ENCODE measurements at regions not wholly inside any gene's neighbourhood (a gene's known extent, or its start where the extent isn't known, plus 50 kb on each side); places are given as distances from the start of the nearest gene placed in this dataset.

GRCh38 chr11:11135820-11136476 lies 217.1 kb downstream of the CSNK2A3 start:
- H3K27ac ChIP-seq (ENCODE audit: low read length): no peak overlapping the region

GRCh38 chr11:11129118-11129517 lies 223.9 kb downstream of the CSNK2A3 start:
- H3K4me3 ChIP-seq (ENCODE audit: low read length in 2 of 2): no peak overlapping the region
- no peak overlapping the region for H3K9ac ChIP-seq (ENCODE audit: low read length in 2 of 2)
- no peaks in the 10 kb centered on the region for H3K9me3 ChIP-seq (ENCODE audit: control insufficient read depth in 2 of 2, low read length in 2 of 2)
- H3K27ac ChIP-seq (ENCODE audit: low read length): no peak overlapping the region
- H3K4me1 ChIP-seq (ENCODE audit: control insufficient read depth, insufficient read depth, low read length): no peaks in the 10 kb centered on the region
- H3K27me3 ChIP-seq (ENCODE audit: control insufficient read depth in 1 of 2, insufficient read depth in 2 of 2, low read length in 2 of 2): no peaks in the 10 kb centered on the region
- no peaks in the 10 kb centered on the region for H3K36me3 ChIP-seq (ENCODE audit: control insufficient read depth in 2 of 2, insufficient read depth in 2 of 2, low read length in 2 of 2)

More at GRCh38 chr11:11135820-11136476, 217.1 kb downstream of the CSNK2A3 start:
- Histone ChIP-seq H3K9me3 (ENCODE audit: control insufficient read depth in 2 of 2, low read length in 2 of 2) (no peaks in the 10 kb centered on the region), H3K4me3 (ENCODE audit: low read length in 2 of 2) (no peak overlapping the region), H3K27me3 (ENCODE audit: control insufficient read depth in 1 of 2, insufficient read depth in 2 of 2, low read length in 2 of 2) (no peaks in the 10 kb centered on the region), H3K4me1 (ENCODE audit: control insufficient read depth, insufficient read depth, low read length) (no peaks in the 10 kb centered on the region), H3K36me3 (ENCODE audit: control insufficient read depth in 2 of 2, insufficient read depth in 2 of 2, low read length in 2 of 2) (no peaks in the 10 kb centered on the region), H3K9ac (ENCODE audit: low read length in 2 of 2) (no peak overlapping the region)

GRCh38 chr11:11125618-11126017 lies 227.4 kb downstream of the CSNK2A3 start:
- Histone ChIP-seq H3K27me3 (ENCODE audit: control insufficient read depth in 1 of 2, insufficient read depth in 2 of 2, low read length in 2 of 2) (no peaks in the 10 kb centered on the region), H3K36me3 (ENCODE audit: control insufficient read depth in 2 of 2, insufficient read depth in 2 of 2, low read length in 2 of 2) (no peaks in the 10 kb centered on the region), H3K4me1 (ENCODE audit: control insufficient read depth, insufficient read depth, low read length) (no peaks in the 10 kb centered on the region), H3K9ac (ENCODE audit: low read length in 2 of 2) (no peak overlapping the region), H3K9me3 (ENCODE audit: control insufficient read depth in 2 of 2, low read length in 2 of 2) (no peaks in the 10 kb centered on the region), H3K27ac (ENCODE audit: low read length) (no peak overlapping the region), H3K4me3 (ENCODE audit: low read length in 2 of 2) (no peak overlapping the region)

GRCh38 chr11:11122749-11123148 lies 230.3 kb downstream of the CSNK2A3 start:
- H3K4me3 ChIP-seq (ENCODE audit: low read length in 2 of 2): no peak overlapping the region
- no peaks in the 10 kb centered on the region for H3K9me3 ChIP-seq (ENCODE audit: control insufficient read depth in 2 of 2, low read length in 2 of 2)
- no peaks in the 10 kb centered on the region for H3K36me3 ChIP-seq (ENCODE audit: control insufficient read depth in 2 of 2, insufficient read depth in 2 of 2, low read length in 2 of 2)
- H3K27me3 ChIP-seq (ENCODE audit: control insufficient read depth in 1 of 2, insufficient read depth in 2 of 2, low read length in 2 of 2): no peaks in the 10 kb centered on the region
- H3K9ac ChIP-seq (ENCODE audit: low read length in 2 of 2): no peak overlapping the region
- no peak overlapping the region for H3K27ac ChIP-seq (ENCODE audit: low read length)
- no peaks in the 10 kb centered on the region for H3K4me1 ChIP-seq (ENCODE audit: control insufficient read depth, insufficient read depth, low read length)

- Histone ChIP-seq H3K9me3 (ENCODE audit: control insufficient read depth in 2 of 2, low read length in 2 of 2) (no peaks in the 10 kb centered on the region), H3K4me1 (ENCODE audit: control insufficient read depth, insufficient read depth, low read length) (no peaks in the 10 kb centered on the region), H3K36me3 (ENCODE audit: control insufficient read depth in 2 of 2, insufficient read depth in 2 of 2, low read length in 2 of 2) (no peaks in the 10 kb centered on the region), H3K9ac (ENCODE audit: low read length in 2 of 2) (no peak overlapping the region), H3K27me3 (ENCODE audit: control insufficient read depth in 1 of 2, insufficient read depth in 2 of 2, low read length in 2 of 2) (no peaks in the 10 kb centered on the region), H3K4me3 (ENCODE audit: low read length in 2 of 2) (no peak overlapping the region), H3K27ac (ENCODE audit: low read length) (no peak overlapping the region)
These were observed 233.1 kb downstream of the CSNK2A3 start for GRCh38 chr11:11119917-11120316.

GRCh38 chr11:11117730-11118129 lies 235.3 kb downstream of the CSNK2A3 start:
- Histone ChIP-seq H3K4me3 (ENCODE audit: low read length in 2 of 2) (no peak overlapping the region), H3K36me3 (ENCODE audit: control insufficient read depth in 2 of 2, insufficient read depth in 2 of 2, low read length in 2 of 2) (no peaks in the 10 kb centered on the region), H3K9me3 (ENCODE audit: control insufficient read depth in 2 of 2, low read length in 2 of 2) (peaks cover 0 to 4% of the 10 kb centered on the region in 2 donors), H3K9ac (ENCODE audit: low read length in 2 of 2) (no peak overlapping the region), H3K27ac (ENCODE audit: low read length) (no peak overlapping the region), H3K4me1 (ENCODE audit: control insufficient read depth, insufficient read depth, low read length) (no peaks in the 10 kb centered on the region), H3K27me3 (ENCODE audit: control insufficient read depth in 1 of 2, insufficient read depth in 2 of 2, low read length in 2 of 2) (no peaks in the 10 kb centered on the region)

GRCh38 chr11:11115475-11115874 lies 237.6 kb downstream of the CSNK2A3 start:
- no peak overlapping the region for H3K9ac ChIP-seq (ENCODE audit: low read length in 2 of 2)
- no peak overlapping the region for H3K27ac ChIP-seq (ENCODE audit: low read length)
- H3K4me1 ChIP-seq (ENCODE audit: control insufficient read depth, insufficient read depth, low read length): no peaks in the 10 kb centered on the region
- H3K27me3 ChIP-seq (ENCODE audit: control insufficient read depth in 1 of 2, insufficient read depth in 2 of 2, low read length in 2 of 2): no peaks in the 10 kb centered on the region
- H3K9me3 ChIP-seq (ENCODE audit: control insufficient read depth in 2 of 2, low read length in 2 of 2): peaks cover 0 to 4% of the 10 kb centered on the region in 2 donors
- H3K36me3 ChIP-seq (ENCODE audit: control insufficient read depth in 2 of 2, insufficient read depth in 2 of 2, low read length in 2 of 2): no peaks in the 10 kb centered on the region
- H3K4me3 ChIP-seq (ENCODE audit: low read length in 2 of 2): no peak overlapping the region

- H3K9me3 ChIP-seq (ENCODE audit: control insufficient read depth in 2 of 2, low read length in 2 of 2): peaks cover 0 to 4% of the 10 kb centered on the region in 2 donors
- H3K9ac ChIP-seq (ENCODE audit: low read length in 2 of 2): no peak overlapping the region
- no peak overlapping the region for H3K27ac ChIP-seq (ENCODE audit: low read length)
- H3K4me1 ChIP-seq (ENCODE audit: control insufficient read depth, insufficient read depth, low read length): no peaks in the 10 kb centered on the region
- no peaks in the 10 kb centered on the region for H3K36me3 ChIP-seq (ENCODE audit: control insufficient read depth in 2 of 2, insufficient read depth in 2 of 2, low read length in 2 of 2)
- H3K4me3 ChIP-seq (ENCODE audit: low read length in 2 of 2): no peak overlapping the region
- no peaks in the 10 kb centered on the region for H3K27me3 ChIP-seq (ENCODE audit: control insufficient read depth in 1 of 2, insufficient read depth in 2 of 2, low read length in 2 of 2)
These were observed 239.4 kb downstream of the CSNK2A3 start for GRCh38 chr11:11113626-11114025.

GRCh38 chr11:11108026-11108425 lies 245.0 kb downstream of the CSNK2A3 start:
- Histone ChIP-seq H3K9me3 (ENCODE audit: control insufficient read depth in 2 of 2, low read length in 2 of 2) (no peaks in the 10 kb centered on the region), H3K9ac (ENCODE audit: low read length in 2 of 2) (no peak overlapping the region), H3K36me3 (ENCODE audit: control insufficient read depth in 2 of 2, insufficient read depth in 2 of 2, low read length in 2 of 2) (no peaks in the 10 kb centered on the region), H3K27me3 (ENCODE audit: control insufficient read depth in 1 of 2, insufficient read depth in 2 of 2, low read length in 2 of 2) (no peaks in the 10 kb centered on the region), H3K4me3 (ENCODE audit: low read length in 2 of 2) (no peak overlapping the region), H3K4me1 (ENCODE audit: control insufficient read depth, insufficient read depth, low read length) (no peaks in the 10 kb centered on the region), H3K27ac (ENCODE audit: low read length) (no peak overlapping the region)

GRCh38 chr11:11107076-11107723 lies 245.8 kb downstream of the CSNK2A3 start:
- H3K9me3 ChIP-seq (ENCODE audit: control insufficient read depth in 2 of 2, low read length in 2 of 2): no peaks in the 10 kb centered on the region
- H3K27me3 ChIP-seq (ENCODE audit: control insufficient read depth in 1 of 2, insufficient read depth in 2 of 2, low read length in 2 of 2): no peaks in the 10 kb centered on the region
- H3K36me3 ChIP-seq (ENCODE audit: control insufficient read depth in 2 of 2, insufficient read depth in 2 of 2, low read length in 2 of 2): no peaks in the 10 kb centered on the region
- no peak overlapping the region for H3K4me3 ChIP-seq (ENCODE audit: low read length in 2 of 2)
- no peak overlapping the region for H3K27ac ChIP-seq (ENCODE audit: low read length)
- no peak overlapping the region for H3K9ac ChIP-seq (ENCODE audit: low read length in 2 of 2)
- no peaks in the 10 kb centered on the region for H3K4me1 ChIP-seq (ENCODE audit: control insufficient read depth, insufficient read depth, low read length)

- H3K27ac ChIP-seq (ENCODE audit: low read length): no peak overlapping the region
- no peaks in the 10 kb centered on the region for H3K36me3 ChIP-seq (ENCODE audit: control insufficient read depth in 2 of 2, insufficient read depth in 2 of 2, low read length in 2 of 2)
- no peak overlapping the region for H3K4me3 ChIP-seq (ENCODE audit: low read length in 2 of 2)
- H3K9me3 ChIP-seq (ENCODE audit: control insufficient read depth in 2 of 2, low read length in 2 of 2): no peaks in the 10 kb centered on the region
- H3K27me3 ChIP-seq (ENCODE audit: control insufficient read depth in 1 of 2, insufficient read depth in 2 of 2, low read length in 2 of 2): no peaks in the 10 kb centered on the region
- H3K4me1 ChIP-seq (ENCODE audit: control insufficient read depth, insufficient read depth, low read length): no peaks in the 10 kb centered on the region
- H3K9ac ChIP-seq (ENCODE audit: low read length in 2 of 2): no peak overlapping the region
These were observed 247.5 kb upstream of the ZBED5 start for GRCh38 chr11:11105361-11105760.

Measured in stomach smooth muscle (tissue), 2 donors.